Lower leg skin (tissue), 4 donors: ENCODE measurements at regions not wholly inside any gene's neighbourhood (a gene's known extent, or its start where the extent isn't known, plus 50 kb on each side); places are given as distances from the start of the nearest gene placed in this dataset.
"Not testable (repeated sequence)": the region's sequence is repeated elsewhere in the genome, so short reads cannot be mapped to it uniquely, and the experiment has no call there.

Experiments
- DNase-seq, 2 donors: peaks; one replicate each; pipeline ENCODE4 v3.0.0-alpha.2; 2019; ENCODE audit warnings: low spot score in 2 of 2
- H3K4me3 ChIP-seq: fragments of 200-600 bp; sonication (generic); 2 replicates; pipeline ENCODE4 v1.5.1; 2017; ENCODE audit warnings: mild to moderate bottlenecking, low read depth; ENCODE audit not compliant: poor library complexity, severe bottlenecking
- CTCF ChIP-seq, 3 donors: fragments of 450-650 bp; IDR thresholded peaks; one replicate each; pipeline ENCODE4 v1.5.1; 2016; ENCODE audit warnings: antibody characterized with exemption in 3 of 3, mild to moderate bottlenecking in 3 of 3, moderate library complexity in 2 of 3
- POLR2A ChIP-seq, 2 donors: fragments of 450-650 bp; IDR thresholded peaks; one replicate each; pipeline ENCODE4 v1.6.1; 2016 to 2017; ENCODE audit warnings: antibody characterized with exemption in 2 of 2, mild to moderate bottlenecking in 1 of 2, moderate library complexity in 1 of 2
- WGBS, 2 donors: methylation state at CpG; one replicate each; pipeline ENCODE4 v1.1.5; 2018; 5-methylcytosine and 5-hydroxymethylcytosine counted together
- intact Hi-C: fragments of 100-400 bp; cut with DNase I; formaldehyde crosslinking; loops from one replicate; pipeline ENCODE4 v1.15.0; 2023; ENCODE audit warnings: low total_unique reads

GRCh38 chr6:74479420-74479819, 726.4 kb downstream of the COL12A1 start:
- TF ChIP-seq POLR2A (IDR thresholded peaks at IDR 0.05), result no peak
- WGBS, 2 donors, result 57% methylated on average over 4 of the region's 4 CpGs
- intact Hi-C loops, result no loop called here
- DNase-seq, result no peak
- no peak overlapping the region for H3K4me3 ChIP-seq

DNA sequence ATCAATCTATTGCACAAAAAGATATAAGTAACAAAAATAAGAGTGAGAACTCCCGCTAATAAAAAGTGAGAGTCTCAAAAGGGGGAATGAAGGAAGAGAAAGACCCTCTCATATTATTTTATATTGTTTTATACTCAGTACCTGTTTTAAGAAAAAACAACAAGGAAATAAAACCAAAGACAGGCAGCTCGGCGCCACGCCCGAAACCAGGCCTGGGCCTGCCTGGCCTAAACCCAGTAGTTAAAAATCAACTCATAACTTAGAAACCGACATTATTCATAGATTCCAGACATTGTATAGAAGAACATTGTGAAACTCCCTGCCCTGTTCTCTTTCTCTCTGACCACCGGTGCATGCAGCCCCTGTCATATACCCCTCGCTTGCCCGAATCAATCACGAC, 731.8 kb downstream of the COL12A1 start:
- WGBS, 2 donors, result 89% methylated on average over 10 of the region's 10 CpGs
- intact Hi-C loops, DNase-seq, H3K4me3 ChIP-seq: not testable (repeated sequence)

DNA sequence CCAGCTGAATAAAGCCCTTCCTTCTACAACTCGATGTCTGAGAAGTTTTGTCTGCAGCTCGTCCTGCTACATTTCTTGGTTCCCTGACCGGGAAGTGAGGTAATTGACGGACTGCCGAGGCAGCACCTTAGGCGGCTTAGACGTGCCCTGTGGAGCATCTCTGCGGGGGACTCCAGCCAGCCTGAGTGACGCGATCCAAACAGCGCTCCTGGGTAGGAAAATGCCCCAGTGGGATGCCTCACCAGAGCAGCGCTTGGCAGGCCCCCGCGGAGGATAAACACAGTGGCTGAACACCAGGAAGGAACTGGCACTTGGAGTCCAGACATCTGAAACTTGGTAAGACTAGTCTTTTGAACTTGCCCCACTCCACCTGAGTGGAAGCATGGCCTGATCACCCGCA, 737.3 kb downstream of the COL12A1 start:
- DNase-seq, intact Hi-C loops, H3K4me3 ChIP-seq: not testable (repeated sequence)
- 96 to 97% methylated on average over 15 of the region's 15 CpGs for WGBS, 2 donors

- no peak for DNase-seq
- intact Hi-C loops, result no loop called here
- no peak overlapping the region for H3K4me3 ChIP-seq
- no peak for TF ChIP-seq POLR2A (IDR thresholded peaks at IDR 0.05)
- no peak for TF ChIP-seq CTCF (IDR thresholded peaks at IDR 0.05)
- WGBS, 2 donors, result 94 to 97% methylated on average over 2 of the region's 2 CpGs
Measured at GRCh38 chr6:74467533-74468215, 738.2 kb downstream of the COL12A1 start.

DNA sequence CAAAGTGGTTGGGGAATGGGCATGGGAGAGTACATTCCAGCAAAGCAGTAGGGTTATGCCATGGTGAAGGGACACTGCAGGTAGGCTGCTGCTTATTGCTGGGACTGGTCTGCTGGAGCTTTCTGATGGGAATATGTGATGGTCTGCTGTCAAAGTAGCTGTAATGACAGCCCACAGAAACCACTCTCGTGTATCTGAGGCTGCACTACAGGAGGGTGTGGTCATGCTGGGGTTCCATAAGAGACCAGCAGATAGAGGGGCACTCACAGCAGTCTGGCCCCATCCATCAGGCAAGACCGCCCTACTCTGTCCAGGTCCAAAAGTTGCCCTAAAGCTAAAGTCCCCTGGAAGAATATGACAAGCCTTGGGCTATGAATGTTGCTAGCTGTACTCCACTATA, 739.3 kb downstream of the COL12A1 start:
- no peak for DNase-seq
- H3K4me3 ChIP-seq, result no peak overlapping the region
- TF ChIP-seq CTCF (IDR thresholded peaks at IDR 0.05) (no peak), POLR2A (IDR thresholded peaks at IDR 0.05) (no peak)
- intact Hi-C loops, result no loop called here
- WGBS, 2 donors, result 85 to 94% methylated on average over 2 of the region's 2 CpGs

DNA sequence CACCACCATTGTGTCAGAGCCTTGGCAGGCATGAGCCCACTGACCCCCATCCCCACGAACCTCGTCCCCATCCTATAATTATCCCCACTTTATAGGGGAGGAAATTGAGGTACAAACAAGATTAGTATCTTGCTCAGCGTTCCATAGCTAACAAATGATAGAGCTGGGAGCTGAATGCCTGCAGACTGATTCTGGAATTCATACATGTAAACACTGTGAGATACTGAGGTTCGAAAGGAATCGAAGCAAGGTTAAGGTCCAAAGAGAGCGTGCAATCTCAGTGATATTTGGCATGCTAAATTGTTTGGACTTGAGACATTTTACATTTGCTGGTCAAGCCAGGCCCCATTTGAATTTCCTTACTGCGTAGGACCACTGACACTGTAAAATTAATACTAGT, 746.6 kb downstream of the COL12A1 start:
- 86% methylated on average over 7 of the region's 7 CpGs for WGBS, 2 donors
- TF ChIP-seq CTCF (IDR thresholded peaks at IDR 0.05) (no peak), POLR2A (IDR thresholded peaks at IDR 0.05) (no peak)
- H3K4me3 ChIP-seq, result no peak overlapping the region
- intact Hi-C loops, result no loop called here
- DNase-seq, result no peak

- WGBS, 2 donors, result 76% methylated on average over 1 of the region's 1 CpG
- intact Hi-C loops, result no loop called here
- DNase-seq, result no peak
Measured at GRCh38 chr6:74458536-74458935, 747.3 kb downstream of the COL12A1 start.

More at GRCh38 chr6:74458536-74458935, 747.3 kb downstream of the COL12A1 start:
- TF ChIP-seq CTCF (IDR thresholded peaks at IDR 0.05) (no peak), POLR2A (IDR thresholded peaks at IDR 0.05) (no peak)
- H3K4me3 ChIP-seq, result no peak overlapping the region
